NCI-H446 treated with DMSO at 0.1 percent for 48 hours (cell line): ENCODE measurements at regions not wholly inside any gene's neighbourhood (a gene's known extent, or its start where the extent isn't known, plus 50 kb on each side); places are given as distances from the start of the nearest gene placed in this dataset.
"Not testable (repeated sequence)": the region's sequence is repeated elsewhere in the genome, so short reads cannot be mapped to it uniquely, and the experiment has no call there.

Source experiments
- DNase-seq: peaks from one replicate; lab custom pipeline; 2025; lab: John Stamatoyannopoulos, UW

- no peak for DNase-seq
These were observed 107.5 kb downstream of the DCLK3 start for GRCh38 chr3:36656873-36657272.

- DNase-seq: no peak
These were observed 111.3 kb downstream of the DCLK3 start for GRCh38 chr3:36653095-36653494.

GRCh38 chr3:36652104-36652503, 112.2 kb downstream of the DCLK3 start:
- DNase-seq: peak; percentile 95

- no peak for DNase-seq
These were observed 114.1 kb downstream of the DCLK3 start for GRCh38 chr3:36650271-36650671.

GRCh38 chr3:36649125-36649524, 115.2 kb downstream of the DCLK3 start:
- DNase-seq: no peak

- DNase-seq: peak; percentile 75
These were observed 115.9 kb downstream of the DCLK3 start for GRCh38 chr3:36648241-36649034.

- no peak for DNase-seq
These were observed 116.9 kb downstream of the DCLK3 start for GRCh38 chr3:36647423-36647853.

- DNase-seq: no peak
These were observed 121.2 kb downstream of the DCLK3 start for GRCh38 chr3:36643192-36643591.

- DNase-seq: no peak
These were observed 128.6 kb downstream of the DCLK3 start for GRCh38 chr3:36635731-36636130.

- DNase-seq: not testable (repeated sequence)
These were observed 130.5 kb downstream of the DCLK3 start for GRCh38 chr3:36633897-36634296.

GRCh38 chr3:36633060-36633459, 131.3 kb downstream of the DCLK3 start:
- DNase-seq: no peak

GRCh38 chr3:36631549-36631948, 132.8 kb downstream of the DCLK3 start:
- no peak for DNase-seq

GRCh38 chr3:36615861-36616260, 148.5 kb downstream of the DCLK3 start:
- no peak for DNase-seq

GRCh38 chr3:36606871-36607765, 157.2 kb downstream of the DCLK3 start:
- DNase-seq: no peak

GRCh38 chr3:36603423-36603822, 160.9 kb downstream of the DCLK3 start:
- no peak for DNase-seq

- no peak for DNase-seq
These were observed 163.9 kb downstream of the DCLK3 start for GRCh38 chr3:36600404-36600803.
